PC-3 (cell line): ENCODE measurements at regions not wholly inside any gene's neighbourhood (a gene's known extent, or its start where the extent isn't known, plus 50 kb on each side); places are given as distances from the start of the nearest gene placed in this dataset.

Experiments
- ATAC-seq: fragments of 200-7000 bp; cut with Tn5 transposase; 2 replicates; pipeline ENCODE4 v1.9.1; 2020; ENCODE audit warnings: mild to moderate bottlenecking, moderate library complexity
- BruUV-seq: library from RNA; stranded (reverse); fragments of 400-500 nt; replicated peaks from 2 replicates; lab custom pipeline; 2021; lab: Mats Ljungman, UMichigan
- CTCF ChIA-PET: fragments of 300-600 bp; sonication (Branson Sonifier 250); formaldehyde crosslinking; loops from one replicate; lab custom pipeline; 2022; ENCODE audit warnings: antibody characterized with exemption; lab: Charles Lee
- POLR2A ChIA-PET: fragments of 300-600 bp; sonication (Branson Sonifier 250); formaldehyde crosslinking; loops from one replicate; lab custom pipeline; 2022; ENCODE audit warnings: antibody characterized with exemption; ENCODE audit not compliant: unreplicated experiment; lab: Charles Lee
- DNase-seq: peaks from one replicate; pipeline ENCODE4 v3.0.0-alpha.2; 2015
- H2AFZ ChIP-seq: fragments of 300-600 bp; sonication (generic); 2 replicates; pipeline ENCODE4 v1.6.0; 2016; ENCODE audit warnings: antibody characterized with exemption, low read length
- H3F3A ChIP-seq: fragments of 300-600 bp; sonication (generic); one replicate; pipeline ENCODE4 v1.6.0; 2017; ENCODE audit warnings: antibody characterized with exemption, low read length, control low read depth, mild to moderate bottlenecking; ENCODE audit not compliant: unreplicated experiment
- H3K27ac ChIP-seq: fragments of 300-600 bp; sonication (generic); 2 replicates; pipeline ENCODE4 v1.5.1; 2016; ENCODE audit warnings: mild to moderate bottlenecking, low read length
- H3K27me3 ChIP-seq: fragments of 300-600 bp; sonication (generic); 2 replicates; pipeline ENCODE4 v1.6.1; 2016; ENCODE audit warnings: low read length, mixed read lengths
- H3K36me3 ChIP-seq: fragments of 300-600 bp; sonication (generic); 2 replicates; pipeline ENCODE4 v1.6.1; 2016; ENCODE audit warnings: low read depth, mixed run types, low read length, mixed read lengths
- H3K4me1 ChIP-seq: fragments of 300-600 bp; sonication (generic); 2 replicates; pipeline ENCODE4 v1.5.1; 2016; ENCODE audit warnings: low read length; ENCODE audit not compliant: insufficient read depth
- H3K4me2 ChIP-seq: fragments of 300-600 bp; sonication (generic); 2 replicates; pipeline ENCODE4 v1.6.0; 2016; ENCODE audit warnings: low read length
- H3K4me3 ChIP-seq: fragments of 300-600 bp; sonication (generic); 2 replicates; pipeline ENCODE4 v1.5.1; 2016; ENCODE audit warnings: mild to moderate bottlenecking, low read length, mixed read lengths
- H3K79me2 ChIP-seq: fragments of 300-600 bp; sonication (generic); 2 replicates; pipeline ENCODE4 v1.6.1; 2017; ENCODE audit warnings: low read length, mixed read lengths
- H3K9ac ChIP-seq: fragments of 300-600 bp; sonication (generic); 2 replicates; pipeline ENCODE4 v1.6.0; 2016; ENCODE audit warnings: mild to moderate bottlenecking, low read length
- H3K9me2 ChIP-seq: fragments of 300-600 bp; sonication (generic); replicated peaks from 2 replicates; pipeline ENCODE4 v1.6.1; 2016; ENCODE audit warnings: mixed run types, low read length, mixed read lengths
- H3K9me3 ChIP-seq: fragments of 300-600 bp; sonication (generic); 2 replicates; pipeline ENCODE4 v1.6.1; 2016; ENCODE audit warnings: low read length, mixed read lengths
- H4K20me1 ChIP-seq: fragments of 300-600 bp; sonication (generic); 2 replicates; pipeline ENCODE4 v1.6.1; 2016; ENCODE audit warnings: low read length, mixed read lengths
- EZH2 ChIP-seq: fragments of 300-600 bp; sonication (generic); IDR thresholded peaks from one replicate; pipeline ENCODE4 v1.6.1; 2017; ENCODE audit warnings: antibody characterized with exemption, mild to moderate bottlenecking, low read length; ENCODE audit not compliant: unreplicated experiment
- EZH2phosphoT487 ChIP-seq: fragments of 300-600 bp; sonication (generic); IDR thresholded peaks from 2 replicates; pipeline ENCODE4 v1.6.1; 2018; ENCODE audit warnings: mild to moderate bottlenecking, antibody characterized with exemption, low read length, borderline replicate concordance
- intact Hi-C: fragments of 100-400 bp; cut with micrococcal nuclease; formaldehyde crosslinking; loops from 2 replicates; pipeline ENCODE4 v1.9.0; 2023
- TF ChIP-seq, protein P1 (sequence below): fragments of 300-600 bp; sonication (generic); conservative IDR thresholded peaks from 2 replicates; pipeline ENCODE4 v1.5.1; 2017; ENCODE audit warnings: antibody characterized with exemption, low read depth, mild to moderate bottlenecking, low read length

DNA sequence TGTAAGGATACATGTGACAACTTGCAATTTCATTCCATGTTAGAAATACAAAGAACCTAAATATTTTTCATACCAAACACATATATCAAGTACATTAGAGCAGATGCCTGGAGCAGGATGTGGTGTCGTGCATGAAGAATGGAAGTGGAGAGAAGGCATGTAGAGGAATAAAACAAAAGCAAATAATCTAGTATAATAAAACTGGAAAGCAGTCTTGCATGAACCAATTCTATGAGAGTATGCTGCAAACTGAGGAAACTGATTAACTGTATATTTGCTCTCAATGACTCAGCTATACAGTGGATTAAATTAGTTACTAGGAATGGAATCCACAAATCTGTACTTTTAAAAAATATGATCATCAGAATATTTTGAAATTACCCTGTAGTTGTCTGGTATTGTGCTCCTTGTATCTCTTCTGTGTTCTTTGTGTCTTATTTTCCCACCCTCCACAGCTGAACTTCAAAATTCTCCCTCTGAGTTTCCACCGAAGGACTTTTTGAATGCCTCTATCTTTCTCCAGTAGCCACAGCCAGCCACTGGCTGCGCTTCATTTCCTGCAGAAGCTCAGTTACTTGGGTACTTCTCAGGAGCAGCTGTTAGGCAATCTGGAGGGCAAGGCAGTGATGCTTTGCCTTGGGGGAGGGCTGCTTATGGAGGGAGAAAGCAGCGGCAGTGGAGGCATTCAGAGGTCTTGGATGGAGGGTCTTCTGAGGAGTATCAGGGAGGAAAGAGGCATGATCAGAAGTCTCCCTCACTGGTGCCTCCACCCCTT is 608.0 kb downstream of the BRINP1 start:
- ATAC-seq (no peak), DNase-seq (no peak)
- H3K9me3 ChIP-seq = 0 out of 2 replicates have a peak, but pooled peaks cover 3% of the 10 kb centered on the region
- CTCF ChIA-PET = no interaction called here
- intact Hi-C loops = no loop called here
- TF ChIP-seq EZH2 (no peak), EZH2phosphoT487 (no peak)
- TF ChIP-seq, protein P1, sequence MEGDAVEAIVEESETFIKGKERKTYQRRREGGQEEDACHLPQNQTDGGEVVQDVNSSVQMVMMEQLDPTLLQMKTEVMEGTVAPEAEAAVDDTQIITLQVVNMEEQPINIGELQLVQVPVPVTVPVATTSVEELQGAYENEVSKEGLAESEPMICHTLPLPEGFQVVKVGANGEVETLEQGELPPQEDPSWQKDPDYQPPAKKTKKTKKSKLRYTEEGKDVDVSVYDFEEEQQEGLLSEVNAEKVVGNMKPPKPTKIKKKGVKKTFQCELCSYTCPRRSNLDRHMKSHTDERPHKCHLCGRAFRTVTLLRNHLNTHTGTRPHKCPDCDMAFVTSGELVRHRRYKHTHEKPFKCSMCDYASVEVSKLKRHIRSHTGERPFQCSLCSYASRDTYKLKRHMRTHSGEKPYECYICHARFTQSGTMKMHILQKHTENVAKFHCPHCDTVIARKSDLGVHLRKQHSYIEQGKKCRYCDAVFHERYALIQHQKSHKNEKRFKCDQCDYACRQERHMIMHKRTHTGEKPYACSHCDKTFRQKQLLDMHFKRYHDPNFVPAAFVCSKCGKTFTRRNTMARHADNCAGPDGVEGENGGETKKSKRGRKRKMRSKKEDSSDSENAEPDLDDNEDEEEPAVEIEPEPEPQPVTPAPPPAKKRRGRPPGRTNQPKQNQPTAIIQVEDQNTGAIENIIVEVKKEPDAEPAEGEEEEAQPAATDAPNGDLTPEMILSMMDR = no peak
- H4K20me1 ChIP-seq = no peaks in the 10 kb centered on the region
- H2AFZ ChIP-seq = no peak overlapping the region
- no peak overlapping the region for H3K4me2 ChIP-seq
- no peaks in the 10 kb centered on the region for H3K9me2 ChIP-seq
- H3K4me1 ChIP-seq = no peaks in the 10 kb centered on the region
- H3K27me3 ChIP-seq = no peaks in the 10 kb centered on the region
- no TSS peak for BruUV-seq
- no peaks in the 10 kb centered on the region for H3K79me2 ChIP-seq
- H3K27ac ChIP-seq = no peak overlapping the region
- H3K9ac ChIP-seq = no peak overlapping the region
- POLR2A ChIA-PET = no interaction called here
- no peaks in the 10 kb centered on the region for H3F3A ChIP-seq
- H3K4me3 ChIP-seq = no peak overlapping the region
- H3K36me3 ChIP-seq = no peaks in the 10 kb centered on the region

DNA sequence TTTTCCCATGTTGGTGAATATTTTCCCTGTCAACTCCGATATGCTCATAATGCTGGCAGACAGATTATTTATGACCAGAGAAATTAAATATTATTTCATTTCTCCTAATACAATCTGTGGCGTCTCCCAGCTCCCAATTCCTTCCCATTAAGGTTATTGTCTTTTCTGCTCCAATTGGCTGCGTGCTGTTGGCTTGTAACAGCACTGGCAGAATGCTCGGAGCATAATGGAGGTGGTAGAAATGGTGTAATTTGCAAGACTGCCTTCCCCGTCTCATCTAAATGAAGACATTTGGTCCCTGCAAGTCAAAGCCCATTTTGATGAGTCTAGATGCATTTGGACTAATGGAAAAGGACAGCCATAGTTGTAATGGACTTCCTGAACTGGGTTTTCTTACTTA is 601.7 kb downstream of the BRINP1 start:
- intact Hi-C loops = no loop called here
- no peaks in the 10 kb centered on the region for H3K9me3 ChIP-seq
- H2AFZ ChIP-seq = no peak overlapping the region
- H3K36me3 ChIP-seq = no peaks in the 10 kb centered on the region
- H3K9ac ChIP-seq = no peak overlapping the region
- TF ChIP-seq EZH2 (no peak), EZH2phosphoT487 (no peak)
- TF ChIP-seq, protein P1 = no peak
- H3K4me1 ChIP-seq = no peaks in the 10 kb centered on the region
- no peaks in the 10 kb centered on the region for H3K9me2 ChIP-seq
- POLR2A ChIA-PET = no interaction called here
- no peaks in the 10 kb centered on the region for H4K20me1 ChIP-seq
- H3K27me3 ChIP-seq = no peaks in the 10 kb centered on the region
- no peak for DNase-seq
- H3F3A ChIP-seq = no peaks in the 10 kb centered on the region
- no peak for ATAC-seq
- CTCF ChIA-PET = no interaction called here
- BruUV-seq = no TSS peak
- H3K4me2 ChIP-seq = no peak overlapping the region
- no peak overlapping the region for H3K27ac ChIP-seq
- no peaks in the 10 kb centered on the region for H3K79me2 ChIP-seq
- no peak overlapping the region for H3K4me3 ChIP-seq

DNA sequence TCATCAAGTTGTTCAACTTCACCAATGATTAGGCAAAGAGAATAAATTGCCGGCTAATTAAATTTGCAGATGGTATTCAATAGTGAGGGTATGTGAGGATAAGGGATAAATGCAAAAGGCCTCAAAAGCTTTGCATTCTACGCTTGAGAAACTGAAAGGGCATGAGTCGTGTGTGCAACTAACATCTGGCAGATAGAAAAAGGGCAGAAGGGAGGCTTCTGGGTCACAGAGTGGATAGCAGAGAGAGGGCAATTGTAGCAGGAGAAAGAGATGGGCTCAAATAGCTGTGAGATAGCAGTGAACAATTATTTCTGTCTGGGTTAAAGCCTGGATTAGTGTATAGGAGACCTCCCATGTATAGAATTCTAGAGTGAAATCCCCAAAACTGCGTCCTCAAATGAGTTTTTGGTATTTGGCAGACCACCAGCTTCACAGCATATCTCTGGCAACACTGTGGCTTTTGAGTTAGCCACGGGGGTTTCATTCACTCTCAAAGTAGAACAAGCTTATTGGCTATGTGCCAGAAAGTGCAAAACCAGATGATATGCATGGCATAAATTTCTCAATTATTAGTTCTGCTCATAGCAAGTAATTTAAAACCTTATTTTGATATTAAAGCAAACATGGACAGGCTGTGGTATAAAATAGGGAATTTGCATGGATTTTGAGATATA is 586.3 kb downstream of the BRINP1 start:
- H3K27me3 ChIP-seq = no peaks in the 10 kb centered on the region
- no peak for DNase-seq
- CTCF ChIA-PET = no interaction called here
- H2AFZ ChIP-seq = no peak overlapping the region
- no peaks in the 10 kb centered on the region for H3K79me2 ChIP-seq
- H3K4me3 ChIP-seq = no peak overlapping the region
- H3K27ac ChIP-seq = no peak overlapping the region
- H3K4me2 ChIP-seq = no peak overlapping the region
- no peaks in the 10 kb centered on the region for H3F3A ChIP-seq
- no peaks in the 10 kb centered on the region for H3K36me3 ChIP-seq
- ATAC-seq = no peak
- H4K20me1 ChIP-seq = no peaks in the 10 kb centered on the region
- H3K9me2 ChIP-seq = no peaks in the 10 kb centered on the region
- no peaks in the 10 kb centered on the region for H3K4me1 ChIP-seq
- TF ChIP-seq EZH2phosphoT487 (no peak), EZH2 (no peak)
- TF ChIP-seq, protein P1 = no peak
- intact Hi-C loops = no loop called here
- no TSS peak for BruUV-seq
- H3K9me3 ChIP-seq = no peaks in the 10 kb centered on the region
- H3K9ac ChIP-seq = no peak overlapping the region
- POLR2A ChIA-PET = no interaction called here
